Loucy (cell line): ENCODE measurements at regions not wholly inside any gene's neighbourhood (a gene's known extent, or its start where the extent isn't known, plus 50 kb on each side); places are given as distances from the start of the nearest gene placed in this dataset.

Experiments used
- CTCF ChIP-seq: fragments of 200-600 bp; sonication (generic); conservative IDR thresholded peaks from 2 replicates; pipeline ENCODE4 v1.5.1; 2014; ENCODE audit warnings: mild to moderate bottlenecking, antibody characterized with exemption, low read length
- EZH2phosphoT487 ChIP-seq: fragments of 200-600 bp; IDR thresholded peaks from 2 replicates; pipeline ENCODE4 v1.6.1; 2018; ENCODE audit warnings: antibody characterized with exemption, mild to moderate bottlenecking, moderate library complexity, borderline replicate concordance

- TF ChIP-seq CTCF, result no peak
- no peak for TF ChIP-seq EZH2phosphoT487
Observed at GRCh38 chr2:240211598-240212424, 71.4 kb upstream of the OTOS start.
